CD14-positive monocyte (primary cell): ENCODE measurements at regions not wholly inside any gene's neighbourhood (a gene's known extent, or its start where the extent isn't known, plus 50 kb on each side); places are given as distances from the start of the nearest gene placed in this dataset.

ENCODE experiments used
- DNase-seq, 3 donors: peaks; one replicate each; pipeline ENCODE4 v3.0.0-alpha.2; 2011 to 2022
- H2AFZ ChIP-seq: 2 replicates; pipeline ENCODE4 v1.6.0; 2012; ENCODE audit warnings: mild to moderate bottlenecking, low read depth, low read length, inconsistent platforms; ENCODE audit not compliant: insufficient read depth, poor library complexity, severe bottlenecking
- H3K27ac ChIP-seq, 2 donors: 1 replicate in 1 of 2; 2 replicates in 1 of 2; pipeline ENCODE4 v1.5.1; 2012 to 2013; ENCODE audit warnings: low read length in 2 of 2, control low read depth in 1 of 2, inconsistent platforms in 1 of 2, low read depth in 1 of 2, mild to moderate bottlenecking in 1 of 2
- H3K27me3 ChIP-seq, 2 donors: one replicate each; pipeline versions ENCODE4 v1.6.0 to v1.6.1; 2011 to 2013; ENCODE audit warnings: low read length in 2 of 2; ENCODE audit not compliant: control insufficient read depth in 2 of 2, insufficient read depth in 2 of 2
- H3K36me3 ChIP-seq, 2 donors: replicated peaks in 1 of 2; 1 replicate in 1 of 2; 2 replicates in 1 of 2; pipeline versions ENCODE4 v1.5.1 to v1.6.1; 2012 to 2013; ENCODE audit warnings: low read length in 2 of 2, control low read depth in 1 of 2, inconsistent platforms in 1 of 2, mild to moderate bottlenecking in 1 of 2; ENCODE audit not compliant: insufficient read depth in 2 of 2, control insufficient read depth in 1 of 2
- H3K4me1 ChIP-seq, 2 donors: 1 replicate in 1 of 2; 2 replicates in 1 of 2; pipeline versions ENCODE4 v1.5.1 to v1.6.1; 2012 to 2013; ENCODE audit warnings: low read length in 2 of 2, control low read depth in 1 of 2, inconsistent platforms in 1 of 2, mild to moderate bottlenecking in 1 of 2, moderate library complexity in 1 of 2; ENCODE audit not compliant: insufficient read depth in 2 of 2, control insufficient read depth in 1 of 2
- H3K4me2 ChIP-seq: replicated peaks from 2 replicates; pipeline ENCODE3; 2012; ENCODE audit warnings: low read length, moderate library complexity, mild to moderate bottlenecking; ENCODE audit not compliant: poor library complexity, severe bottlenecking; ENCODE audit errors: extremely low read depth
- H3K4me3 ChIP-seq, 3 experiments: fragments of 200-600 bp in 1 of 3; sonication (generic) in 1 of 3; replicated peaks in 1 of 3; 1 replicate in 2 of 3; 2 replicates in 1 of 3; pipeline ENCODE4 v1.5.1; 2011 to 2013; ENCODE audit warnings: low read length in 3 of 3, mild to moderate bottlenecking in 3 of 3, control low read depth in 2 of 3, low read depth in 2 of 3, inconsistent platforms in 1 of 3, moderate library complexity in 1 of 3
- H3K79me2 ChIP-seq: 2 replicates; pipeline ENCODE4 v1.6.0; 2012; ENCODE audit warnings: mild to moderate bottlenecking, control low read depth, inconsistent platforms, low read length, moderate library complexity; ENCODE audit not compliant: insufficient read depth
- H3K9ac ChIP-seq: 2 replicates; pipeline ENCODE4 v1.6.0; 2017; ENCODE audit warnings: low read length, mild to moderate bottlenecking; ENCODE audit not compliant: insufficient read depth, poor library complexity, severe bottlenecking
- H3K9me3 ChIP-seq, 2 donors: replicated peaks in 1 of 2; 1 replicate in 1 of 2; 2 replicates in 1 of 2; pipeline versions ENCODE4 v1.5.1 to v1.6.1; 2012 to 2013; ENCODE audit warnings: low read length in 2 of 2, control low read depth in 1 of 2; ENCODE audit not compliant: control insufficient read depth in 1 of 2, insufficient read depth in 1 of 2
- H4K20me1 ChIP-seq: 2 replicates; pipeline ENCODE4 v1.6.0; 2012; ENCODE audit warnings: mild to moderate bottlenecking, low read length, control low read depth, moderate library complexity; ENCODE audit not compliant: insufficient read depth
- H3K27ac Mint-ChIP-seq, 7 donors: one replicate each; pipeline ENCODE4 v1.8.0; 2020; ENCODE audit warnings: mild to moderate bottlenecking in 7 of 7, mixed read lengths in 7 of 7, moderate library complexity in 6 of 7, inconsistent platforms in 2 of 7
- H3K27me3 Mint-ChIP-seq, 3 donors: one replicate each; pipeline ENCODE4 v1.8.0; 2021 to 2022; ENCODE audit warnings: low read depth in 3 of 3, mild to moderate bottlenecking in 3 of 3, mixed read lengths in 3 of 3, moderate library complexity in 3 of 3, inconsistent platforms in 1 of 3
- H3K36me3 Mint-ChIP-seq, 2 donors: one replicate each; pipeline ENCODE4 v1.8.0; 2020; ENCODE audit warnings: mixed read lengths in 2 of 2, inconsistent platforms in 1 of 2, mild to moderate bottlenecking in 1 of 2
- H3K4me1 Mint-ChIP-seq: one replicate; pipeline ENCODE4 v1.8.0; 2020; ENCODE audit warnings: mild to moderate bottlenecking, mixed read lengths
- H3K4me3 Mint-ChIP-seq, 2 donors: one replicate each; pipeline ENCODE4 v1.8.0; 2020; ENCODE audit warnings: mild to moderate bottlenecking in 2 of 2, mixed read lengths in 2 of 2, moderate library complexity in 1 of 2
- H3K9me3 Mint-ChIP-seq, 7 donors: one replicate each; pipeline ENCODE4 v1.8.0; 2020 to 2022; ENCODE audit warnings: mixed read lengths in 7 of 7, mild to moderate bottlenecking in 6 of 7, moderate library complexity in 6 of 7, inconsistent platforms in 2 of 7
- CTCF ChIP-seq: fragments of 200-600 bp; IDR thresholded peaks from one replicate; pipeline ENCODE4 v1.8.0; 2022; ENCODE audit warnings: antibody characterized with exemption, mild to moderate bottlenecking
- WGBS: methylation state at CpG from one replicate; pipeline ENCODE4 v1.1.5; 2013; ENCODE audit warnings: missing lambda C conversion rate; ENCODE audit not compliant: insufficient coverage; 5-methylcytosine and 5-hydroxymethylcytosine counted together
- intact Hi-C, 2 donors: fragments of 100-400 bp; cut with micrococcal nuclease; formaldehyde crosslinking; loops; one replicate each; pipeline versions ENCODE4 v1.15.0 to v1.15.1; 2023

GRCh38 chr13:33761740-33762139 is 56.2 kb upstream of the RFC3 start:
- Histone ChIP-seq H4K20me1 (no peaks in the 10 kb centered on the region), H3K9ac (no peak overlapping the region), H3K36me3 (no peaks in the 10 kb centered on the region), H3K27me3 (no peaks in the 10 kb centered on the region), H2AFZ (peak overlapping the region; percentile 48), H3K4me2 (no peak overlapping the region), H3K79me2 (no peaks in the 10 kb centered on the region), H3K4me1 (peaks cover 13 to 17% of the 10 kb centered on the region in 2 donors), H3K9me3 (no peaks in the 10 kb centered on the region), H3K27ac (no peak overlapping the region), H3K4me3 (no peak overlapping the region)
- Mint-ChIP-seq H3K27me3 (peaks cover 0 to 3% (median 0%) of the 10 kb centered on the region in 3 donors), H3K4me3 (no peak overlapping the region), H3K9me3 (peaks cover 0 to 2% (median 0%) of the 10 kb centered on the region in 7 donors), H3K4me1 (peaks cover 23% of the 10 kb centered on the region), H3K36me3 (no peaks in the 10 kb centered on the region), H3K27ac (peak overlapping the region in 1 of 7 donors; percentile 60)
- no peak for TF ChIP-seq CTCF
- WGBS: 96% methylated on average over 3 of the region's 6 CpGs
- DNase-seq: no peak
- intact Hi-C loops: no loop called here

GRCh38 chr13:33763021-33763420 is 54.9 kb upstream of the RFC3 start:
- TF ChIP-seq CTCF: no peak

More at GRCh38 chr13:33763021-33763420, 54.9 kb upstream of the RFC3 start:
- no peaks in the 10 kb centered on the region for H3K79me2 ChIP-seq
- no peak overlapping the region for H3K9ac ChIP-seq
- H3K4me2 ChIP-seq: no peak overlapping the region
- WGBS: no CpG with 5 or more reads among the region's 2 CpGs
- Mint-ChIP-seq H3K9me3 (peaks cover 0 to 11% (median 3%) of the 10 kb centered on the region in 7 donors), H3K27ac (no peak overlapping the region), H3K27me3 (peaks cover 0 to 8% (median 0%) of the 10 kb centered on the region in 3 donors), H3K4me3 (no peak overlapping the region), H3K4me1 (peaks cover 12% of the 10 kb centered on the region), H3K36me3 (no peaks in the 10 kb centered on the region)
- peaks cover 4 to 5% of the 10 kb centered on the region in 2 donors for H3K4me1 ChIP-seq
- H3K27ac ChIP-seq: no peak overlapping the region
- no peaks in the 10 kb centered on the region for H3K9me3 ChIP-seq
- DNase-seq: no peak
- no peaks in the 10 kb centered on the region for H4K20me1 ChIP-seq
- no peak overlapping the region for H2AFZ ChIP-seq
- intact Hi-C loops: no loop called here
- H3K4me3 ChIP-seq: no peak overlapping the region
- no peaks in the 10 kb centered on the region for H3K27me3 ChIP-seq
- H3K36me3 ChIP-seq: no peaks in the 10 kb centered on the region
